ENCODE measurements at regions not wholly inside any gene's neighbourhood (a gene's known extent, or its start where the extent isn't known, plus 50 kb on each side); places are given as distances from the start of the nearest gene placed in this dataset.
"Not testable (repeated sequence)": the region's sequence is repeated elsewhere in the genome, so short reads cannot be mapped to it uniquely, and the experiment has no call there.

- TF ChIP-seq, protein P1, sequence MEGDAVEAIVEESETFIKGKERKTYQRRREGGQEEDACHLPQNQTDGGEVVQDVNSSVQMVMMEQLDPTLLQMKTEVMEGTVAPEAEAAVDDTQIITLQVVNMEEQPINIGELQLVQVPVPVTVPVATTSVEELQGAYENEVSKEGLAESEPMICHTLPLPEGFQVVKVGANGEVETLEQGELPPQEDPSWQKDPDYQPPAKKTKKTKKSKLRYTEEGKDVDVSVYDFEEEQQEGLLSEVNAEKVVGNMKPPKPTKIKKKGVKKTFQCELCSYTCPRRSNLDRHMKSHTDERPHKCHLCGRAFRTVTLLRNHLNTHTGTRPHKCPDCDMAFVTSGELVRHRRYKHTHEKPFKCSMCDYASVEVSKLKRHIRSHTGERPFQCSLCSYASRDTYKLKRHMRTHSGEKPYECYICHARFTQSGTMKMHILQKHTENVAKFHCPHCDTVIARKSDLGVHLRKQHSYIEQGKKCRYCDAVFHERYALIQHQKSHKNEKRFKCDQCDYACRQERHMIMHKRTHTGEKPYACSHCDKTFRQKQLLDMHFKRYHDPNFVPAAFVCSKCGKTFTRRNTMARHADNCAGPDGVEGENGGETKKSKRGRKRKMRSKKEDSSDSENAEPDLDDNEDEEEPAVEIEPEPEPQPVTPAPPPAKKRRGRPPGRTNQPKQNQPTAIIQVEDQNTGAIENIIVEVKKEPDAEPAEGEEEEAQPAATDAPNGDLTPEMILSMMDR (IDR thresholded peaks at IDR 0.05; ENCODE audit: low read depth, low read length, missing input control), result not testable (repeated sequence)
- TF ChIP-seq REST (IDR thresholded peaks at IDR 0.05); MAX (IDR thresholded peaks at IDR 0.05); RAD21 (IDR thresholded peaks at IDR 0.05); HNF4G (IDR thresholded peaks at IDR 0.05); JUND (IDR thresholded peaks at IDR 0.05); HNF4A (conservative IDR thresholded peaks at IDR 0.05): not testable (repeated sequence)
- TF ChIP-seq, protein P2, sequence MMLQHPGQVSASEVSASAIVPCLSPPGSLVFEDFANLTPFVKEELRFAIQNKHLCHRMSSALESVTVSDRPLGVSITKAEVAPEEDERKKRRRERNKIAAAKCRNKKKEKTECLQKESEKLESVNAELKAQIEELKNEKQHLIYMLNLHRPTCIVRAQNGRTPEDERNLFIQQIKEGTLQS (IDR thresholded peaks at IDR 0.05), result not testable (repeated sequence)
Observed at GRCh38 chr15:20288800-20289537, 252.6 kb downstream of the GOLGA6L6 start.

Measured in liver (tissue), 3 donors.